Fibroblast of skin of abdomen (primary cell): ENCODE measurements at regions not wholly inside any gene's neighbourhood (a gene's known extent, or its start where the extent isn't known, plus 50 kb on each side); places are given as distances from the start of the nearest gene placed in this dataset.
"Not testable (repeated sequence)": the region's sequence is repeated elsewhere in the genome, so short reads cannot be mapped to it uniquely, and the experiment has no call there.

Experiments used
- DNase-seq: peaks from one replicate; pipeline ENCODE4 v3.0.0-alpha.2; 2013

DNA sequence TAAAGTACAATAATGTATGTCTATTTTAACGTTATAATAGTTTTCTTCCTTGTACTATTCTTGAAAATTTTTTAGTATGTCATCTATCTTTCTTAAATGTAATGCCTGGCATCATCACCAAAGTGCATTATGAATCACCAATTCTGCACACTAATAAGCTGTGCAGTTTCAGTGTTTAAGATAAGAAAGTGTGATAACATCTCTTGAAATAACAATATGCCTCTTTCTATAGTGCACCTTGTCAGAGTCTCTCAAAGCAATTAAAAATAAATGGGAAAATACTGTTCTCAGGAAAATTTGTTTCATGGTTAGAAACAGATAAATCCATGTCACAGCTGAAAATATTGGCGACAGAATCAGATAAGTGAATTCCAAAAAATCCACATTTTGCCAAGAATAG, 457.4 kb upstream of the PCDH10 start:
- no peak for DNase-seq

GRCh38 chr4:132694775-132695174, 454.3 kb upstream of the PCDH10 start:
- DNase-seq = no peak

DNA sequence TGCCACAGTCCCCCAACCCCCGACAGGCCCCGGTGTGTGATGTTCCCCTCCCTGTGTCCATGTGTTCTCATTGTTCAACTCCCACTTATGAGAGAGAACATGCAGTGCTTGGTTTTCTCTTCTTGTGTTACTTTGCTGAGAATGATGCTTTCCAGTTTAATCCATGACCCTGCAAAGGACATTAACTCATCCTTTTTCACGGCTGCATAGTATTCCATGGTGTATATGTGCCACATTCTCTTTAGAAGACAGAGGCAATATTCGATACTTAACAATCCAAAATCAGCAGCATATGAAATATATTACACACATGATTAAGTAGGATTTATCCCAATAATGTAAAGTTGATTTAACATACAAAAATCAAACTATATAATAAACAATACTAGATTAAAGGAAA, 451.6 kb upstream of the PCDH10 start:
- not testable (repeated sequence) for DNase-seq

DNA sequence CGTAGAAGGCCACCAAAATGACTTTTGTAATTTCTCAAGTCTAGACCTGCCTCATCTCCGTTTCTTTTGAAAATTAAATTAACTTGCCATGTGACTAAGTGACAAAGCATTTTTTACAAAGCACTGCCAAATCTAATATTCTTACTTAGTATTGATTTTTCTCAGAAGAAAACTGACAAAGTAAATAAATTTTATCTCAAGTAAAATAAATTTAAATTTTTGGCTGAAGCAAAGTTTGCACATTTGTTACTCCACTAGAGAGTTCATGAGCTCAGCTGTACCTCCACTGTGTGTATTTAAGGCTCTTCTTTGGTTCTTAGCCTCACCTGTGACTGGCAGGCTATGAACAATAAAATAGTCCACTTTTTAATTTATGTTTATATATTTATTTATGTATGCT, 441.1 kb upstream of the PCDH10 start:
- DNase-seq = no peak

DNA sequence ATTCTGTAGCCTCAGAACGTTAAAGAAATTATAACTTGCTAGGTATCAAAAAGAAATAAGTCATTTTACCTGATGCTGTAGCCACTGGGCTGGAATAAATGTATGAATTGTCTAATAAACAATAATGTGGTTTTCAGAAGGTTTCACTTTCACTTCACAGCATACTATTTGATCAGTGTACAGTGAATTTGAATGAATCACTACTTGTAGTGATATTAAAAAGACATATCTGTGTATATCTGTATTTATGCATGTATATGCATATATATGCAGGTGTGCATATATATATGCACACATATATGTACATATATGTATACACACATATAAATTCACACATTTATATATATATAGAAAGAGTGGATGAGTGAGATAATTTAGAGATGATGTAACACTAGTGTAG, 440.0 kb upstream of the PCDH10 start:
- DNase-seq = no peak

- DNase-seq = no peak
Observed at GRCh38 chr4:132710971-132711370, 438.1 kb upstream of the PCDH10 start.

GRCh38 chr4:132737344-132737743, 411.8 kb upstream of the PCDH10 start:
- no peak for DNase-seq

DNA sequence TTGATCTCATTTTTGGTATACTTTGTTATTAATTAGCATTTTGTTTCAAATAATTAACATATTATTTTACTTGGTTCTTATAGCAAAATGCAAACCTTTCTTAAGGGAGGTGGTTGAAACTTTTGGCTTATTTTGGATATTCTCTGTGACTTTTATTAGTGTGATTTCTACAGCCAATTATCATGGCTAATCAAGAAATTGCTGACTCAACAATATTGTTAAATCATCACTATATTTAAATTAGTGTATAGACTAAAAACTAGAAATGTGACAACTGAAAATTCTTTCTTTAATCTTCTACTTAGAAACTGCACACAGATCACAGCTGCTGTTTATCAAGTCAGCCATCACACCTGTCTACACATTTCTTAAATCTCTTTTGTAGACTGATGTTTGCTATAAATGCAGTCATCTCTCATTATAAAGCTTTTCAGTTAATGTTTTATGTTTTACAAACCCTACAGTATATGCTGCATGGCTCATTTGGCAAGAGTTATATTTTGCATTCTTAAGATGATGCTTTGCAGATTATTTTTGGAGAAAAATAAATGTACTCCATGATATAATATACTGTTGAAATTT, 389.8 kb upstream of the PCDH10 start:
- no peak for DNase-seq

GRCh38 chr4:132763465-132763864, 385.6 kb upstream of the PCDH10 start:
- no peak for DNase-seq

GRCh38 chr4:132767901-132768300, 381.2 kb upstream of the PCDH10 start:
- DNase-seq = no peak

DNA sequence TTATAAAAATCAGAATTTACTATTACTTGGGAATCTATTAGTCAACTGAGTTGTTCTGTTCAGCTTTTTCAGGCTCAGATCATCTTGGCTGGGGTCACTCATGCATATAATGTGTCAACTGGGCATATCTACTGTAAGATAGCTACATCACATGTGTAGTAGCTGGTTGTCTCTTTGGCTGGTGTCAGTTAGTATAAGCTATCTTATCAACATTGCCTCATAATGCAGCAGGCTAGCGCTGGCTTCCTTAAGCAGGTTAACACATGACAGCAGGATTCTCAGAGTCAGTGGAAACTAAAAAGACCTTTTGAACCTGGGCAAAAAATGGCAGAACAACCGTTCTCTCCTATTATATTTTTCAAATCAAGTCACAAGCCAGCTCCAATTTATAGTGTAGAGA, 378.3 kb upstream of the PCDH10 start:
- no peak for DNase-seq

DNA sequence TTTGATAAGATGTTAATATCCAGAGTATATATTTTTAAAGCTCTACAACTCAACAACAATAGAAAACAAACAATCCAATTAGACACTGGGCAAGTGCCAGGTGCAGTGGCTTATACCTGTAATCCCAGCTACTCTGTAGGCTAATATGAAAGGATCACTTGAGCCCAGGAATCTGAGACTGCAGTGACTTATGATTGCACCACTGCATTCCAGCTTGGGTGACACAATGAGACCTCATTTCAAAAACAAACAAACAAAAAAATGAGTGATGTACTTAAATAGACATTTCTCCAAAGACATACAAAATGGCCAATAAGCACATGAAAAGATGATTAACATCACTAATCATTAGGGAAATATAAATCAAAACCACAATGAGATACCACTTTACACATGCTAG, 356.8 kb upstream of the PCDH10 start:
- no peak for DNase-seq

GRCh38 chr4:132797856-132798255, 351.2 kb upstream of the PCDH10 start:
- no peak for DNase-seq

DNA sequence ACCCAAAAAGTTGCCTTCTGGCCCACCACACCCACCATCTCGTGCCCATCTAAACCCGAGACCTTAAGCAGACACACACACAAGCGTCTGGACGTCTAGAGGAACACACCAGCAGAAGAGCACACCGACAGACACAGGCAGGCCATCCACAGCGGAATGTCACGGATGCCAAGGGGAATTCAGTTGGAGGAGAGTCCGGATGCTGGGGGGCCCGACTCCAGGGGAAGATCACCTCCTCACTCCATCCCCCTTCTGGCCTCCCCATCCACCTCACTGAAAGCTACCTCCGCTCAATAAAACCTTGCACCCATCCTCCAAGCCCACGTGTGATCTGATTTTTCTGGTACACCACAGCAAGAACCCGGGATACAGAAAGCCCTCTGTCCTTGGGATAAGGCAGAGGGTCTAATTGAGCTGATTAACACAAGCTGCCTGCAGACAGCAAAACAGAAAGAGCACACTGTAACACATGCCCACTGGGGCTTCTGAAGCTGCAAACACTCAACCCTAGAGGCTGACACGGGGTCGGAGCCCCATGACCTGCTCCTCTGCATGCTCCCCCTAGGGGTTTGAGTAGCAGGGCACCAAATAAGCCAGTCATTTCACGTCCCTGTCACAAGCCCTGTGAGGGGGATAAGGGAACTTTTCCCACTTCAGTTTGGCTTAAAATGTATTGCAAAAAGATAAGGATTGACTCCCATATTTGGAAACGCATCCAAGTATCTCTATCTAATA, 339.6 kb upstream of the PCDH10 start:
- DNase-seq = no peak

DNA sequence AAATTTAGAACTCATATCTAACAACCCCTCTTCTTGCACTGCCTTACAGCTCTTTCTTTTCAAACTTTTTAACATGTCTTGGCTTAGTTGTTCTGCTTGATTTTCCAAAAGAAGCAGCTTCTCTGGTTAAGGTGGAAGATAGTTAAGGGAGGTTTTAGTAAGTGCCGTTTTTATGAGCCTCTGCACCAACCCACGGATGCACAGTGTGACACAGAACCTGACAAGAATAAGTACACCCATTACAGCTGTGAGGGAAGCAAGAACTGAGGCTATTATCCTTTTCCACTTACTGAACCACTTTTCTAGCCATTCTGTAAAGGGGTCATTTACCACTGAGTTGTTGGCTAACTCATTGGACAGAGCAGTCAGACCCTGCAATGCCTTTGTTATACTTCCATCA, 336.0 kb upstream of the PCDH10 start:
- not testable (repeated sequence) for DNase-seq

DNA sequence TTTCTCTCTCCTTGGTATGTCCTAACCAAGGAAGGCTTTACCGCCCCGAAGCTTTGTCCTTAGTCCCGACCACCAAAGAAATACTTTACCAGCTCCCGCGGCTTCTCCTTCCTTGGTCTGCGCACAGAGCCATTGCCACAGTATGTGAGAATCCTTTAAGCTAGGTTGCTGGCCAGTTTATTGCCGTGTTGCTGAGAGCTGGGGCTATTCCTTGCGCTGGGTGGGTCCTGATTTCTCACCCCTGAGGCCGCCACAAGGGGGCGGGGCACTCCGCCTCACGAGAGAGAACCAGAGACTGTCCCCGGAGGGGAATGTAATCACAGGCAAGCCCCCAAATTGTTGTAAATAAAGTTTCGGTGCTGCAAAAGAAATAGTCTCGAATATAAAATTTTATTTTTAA, 331.0 kb upstream of the PCDH10 start:
- DNase-seq = no peak

GRCh38 chr4:132823419-132823818, 325.7 kb upstream of the PCDH10 start:
- no peak for DNase-seq

GRCh38 chr4:132824761-132825160, 324.3 kb upstream of the PCDH10 start:
- DNase-seq = no peak

GRCh38 chr4:132827522-132827921, 321.6 kb upstream of the PCDH10 start:
- no peak for DNase-seq

DNA sequence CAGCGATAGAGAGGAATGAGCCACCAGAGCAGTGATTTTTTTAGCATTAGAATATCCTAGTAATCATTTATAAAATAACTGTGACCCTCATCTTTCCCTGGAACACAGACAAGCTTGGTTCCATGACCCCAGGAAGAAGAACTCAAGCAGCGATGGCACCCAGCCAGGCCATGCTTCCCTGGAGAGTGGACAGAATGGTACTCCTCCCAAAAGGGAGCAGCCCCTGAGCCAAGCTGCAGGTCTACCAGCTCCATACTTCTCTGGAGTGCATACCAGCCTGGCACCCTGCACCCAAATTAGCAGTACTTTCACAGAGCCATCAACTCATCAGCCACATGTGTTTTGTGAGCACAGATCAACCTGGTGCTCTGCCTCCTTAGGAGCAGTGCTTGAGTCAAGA, 310.9 kb upstream of the PCDH10 start:
- no peak for DNase-seq

- DNase-seq = no peak
Observed at GRCh38 chr4:132839070-132839469, 310.0 kb upstream of the PCDH10 start.

- no peak for DNase-seq
Observed at GRCh38 chr4:132859929-132860328, 289.2 kb upstream of the PCDH10 start.

- no peak for DNase-seq
Observed at GRCh38 chr4:132860976-132861375, 288.1 kb upstream of the PCDH10 start.

DNA sequence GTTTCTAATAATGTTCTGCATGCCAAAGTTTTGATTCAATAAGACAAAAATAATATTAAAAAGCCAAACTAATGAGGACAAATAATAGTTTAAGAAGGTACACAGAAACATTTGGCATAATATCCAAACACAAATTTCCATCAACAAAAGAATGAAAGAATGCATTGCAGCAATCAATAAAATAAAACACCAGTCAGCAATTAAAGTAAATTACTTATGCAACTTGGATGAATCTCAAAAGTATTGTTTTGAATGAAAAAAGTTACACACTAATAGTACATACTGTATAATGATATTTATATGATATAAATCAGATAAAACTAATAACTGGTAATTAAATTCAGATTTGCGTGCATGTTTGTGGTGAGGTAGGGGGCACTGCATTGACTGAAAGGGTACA, 285.5 kb upstream of the PCDH10 start:
- DNase-seq = no peak

- no peak for DNase-seq
Observed at GRCh38 chr4:132865458-132865857, 283.6 kb upstream of the PCDH10 start.
